Endodermal cell (in vitro differentiated cells): ENCODE measurements at regions not wholly inside any gene's neighbourhood (a gene's known extent, or its start where the extent isn't known, plus 50 kb on each side); places are given as distances from the start of the nearest gene placed in this dataset.
A peak's percentile ranks its signal among the peaks of the same experiment; 100 is the strongest.

Experiments
- DNase-seq: peaks from one replicate; pipeline ENCODE4 v3.0.0-alpha.2; 2017
- H3K27ac ChIP-seq: 2 replicates; pipeline ENCODE4 v1.5.1; 2013; ENCODE audit warnings: mild to moderate bottlenecking, low read depth, low read length, moderate library complexity
- H3K27me3 ChIP-seq: 2 replicates; pipeline ENCODE4 v1.6.1; 2013; ENCODE audit warnings: mild to moderate bottlenecking, low read length, moderate library complexity; ENCODE audit not compliant: insufficient read depth, control insufficient read depth, poor library complexity, severe bottlenecking
- H3K36me3 ChIP-seq: 2 replicates; pipeline ENCODE4 v1.7.0; 2013; ENCODE audit warnings: mild to moderate bottlenecking, low read length, moderate library complexity; ENCODE audit not compliant: control insufficient read depth, insufficient read depth
- H3K4me1 ChIP-seq: one replicate; pipeline ENCODE4 v1.7.0; 2013; ENCODE audit warnings: low read length; ENCODE audit not compliant: control insufficient read depth, insufficient read depth
- H3K4me3 ChIP-seq: 2 replicates; pipeline ENCODE4 v1.5.1; 2013; ENCODE audit warnings: mild to moderate bottlenecking, low read length, moderate library complexity
- H3K9ac ChIP-seq: 2 replicates; pipeline ENCODE4 v1.6.1; 2013; ENCODE audit warnings: mild to moderate bottlenecking, low read length, moderate library complexity; ENCODE audit not compliant: poor library complexity, severe bottlenecking; ENCODE audit errors: extremely low read depth
- H3K9me3 ChIP-seq: 2 replicates; pipeline ENCODE4 v1.6.1; 2013; ENCODE audit warnings: mild to moderate bottlenecking, low read length, moderate library complexity; ENCODE audit not compliant: control insufficient read depth
- H3K27ac Mint-ChIP-seq: 2 replicates; pipeline ENCODE4 v1.8.0; 2020; ENCODE audit warnings: mixed read lengths
- H3K27me3 Mint-ChIP-seq: 2 replicates; pipeline ENCODE4 v1.8.0; 2021; ENCODE audit warnings: mild to moderate bottlenecking, mixed read lengths; ENCODE audit not compliant: insufficient read depth
- H3K36me3 Mint-ChIP-seq: 2 replicates; pipeline ENCODE4 v1.8.0; 2020; ENCODE audit warnings: low read depth, mixed read lengths
- H3K4me1 Mint-ChIP-seq: 2 replicates; pipeline ENCODE4 v1.8.0; 2020; ENCODE audit warnings: mixed read lengths
- H3K4me3 Mint-ChIP-seq: 2 replicates; pipeline ENCODE4 v1.8.0; 2020; ENCODE audit warnings: mild to moderate bottlenecking, moderate library complexity, mixed read lengths
- H3K9me3 Mint-ChIP-seq: 2 replicates; pipeline ENCODE4 v1.8.0; 2020; ENCODE audit warnings: mild to moderate bottlenecking, mixed read lengths
- CTCF ChIP-seq: fragments of 200-600 bp; sonication (generic); conservative IDR thresholded peaks from 2 replicates; pipeline ENCODE4 v1.5.0; 2021; ENCODE audit warnings: antibody characterized with exemption, mild to moderate bottlenecking
- WGBS, 2 experiments: methylation state at CpG; one replicate each; pipeline versions ENCODE4 v1.1.5 to v1.1.7; 2013; ENCODE audit warnings: missing lambda C conversion rate in 2 of 2, mixed read lengths in 1 of 2; ENCODE audit not compliant: insufficient coverage in 1 of 2, insufficient read length in 1 of 2; 5-methylcytosine and 5-hydroxymethylcytosine counted together

GRCh38 chr4:134780244-134780643 is 578.7 kb upstream of the PABPC4L start:
- Histone ChIP-seq H3K27me3 (no peaks in the 10 kb centered on the region), H3K9ac (no peak overlapping the region), H3K4me1 (no peaks in the 10 kb centered on the region), H3K27ac (no peak overlapping the region), H3K36me3 (no peaks in the 10 kb centered on the region), H3K4me3 (no peak overlapping the region), H3K9me3 (no peaks in the 10 kb centered on the region)
- TF ChIP-seq CTCF: no peak
- DNase-seq: no peak
- Mint-ChIP-seq H3K4me3 (no peak overlapping the region), H3K27ac (no peak overlapping the region), H3K4me1 (no peaks in the 10 kb centered on the region), H3K9me3 (peaks cover 12% of the 10 kb centered on the region), H3K27me3 (no peaks in the 10 kb centered on the region), H3K36me3 (no peaks in the 10 kb centered on the region)
- 89% methylated on average over 2 of the region's 2 CpGs; no CpG with 5 or more reads in 1 of the 2 experiments for WGBS, 2 experiments

- Histone ChIP-seq H3K4me3 (no peak overlapping the region), H3K9ac (no peak overlapping the region), H3K36me3 (no peaks in the 10 kb centered on the region), H3K27me3 (no peaks in the 10 kb centered on the region), H3K9me3 (peaks cover 12% of the 10 kb centered on the region), H3K27ac (no peak overlapping the region), H3K4me1 (no peaks in the 10 kb centered on the region)
- no peak for DNase-seq
- peaks cover 15% of the 10 kb centered on the region for H3K9me3 Mint-ChIP-seq
- H3K27ac Mint-ChIP-seq: no peak overlapping the region
- TF ChIP-seq CTCF: peak; percentile 74
- no peak overlapping the region for H3K4me3 Mint-ChIP-seq
- no peaks in the 10 kb centered on the region for H3K27me3 Mint-ChIP-seq
- WGBS, 2 experiments: 44 to 61% methylated on average over 1 to 2 of the region's 2 CpGs
- no peaks in the 10 kb centered on the region for H3K36me3 Mint-ChIP-seq
- H3K4me1 Mint-ChIP-seq: no peaks in the 10 kb centered on the region
These were observed 576.0 kb upstream of the PABPC4L start for GRCh38 chr4:134777606-134778005.

- 94 to 95% methylated on average over 2 to 4 of the region's 4 CpGs for WGBS, 2 experiments
- Histone ChIP-seq H3K9ac (no peak overlapping the region), H3K36me3 (no peaks in the 10 kb centered on the region), H3K4me3 (no peak overlapping the region), H3K4me1 (no peaks in the 10 kb centered on the region), H3K27ac (no peak overlapping the region), H3K27me3 (no peaks in the 10 kb centered on the region), H3K9me3 (peaks cover 12% of the 10 kb centered on the region)
- Mint-ChIP-seq H3K4me1 (no peaks in the 10 kb centered on the region), H3K36me3 (no peaks in the 10 kb centered on the region), H3K9me3 (peaks cover 15% of the 10 kb centered on the region), H3K4me3 (no peak overlapping the region), H3K27ac (no peak overlapping the region), H3K27me3 (no peaks in the 10 kb centered on the region)
- no peak for TF ChIP-seq CTCF
- no peak for DNase-seq
These were observed 572.0 kb upstream of the PABPC4L start for GRCh38 chr4:134773497-134774000.
